Left cardiac atrium (tissue), 4 donors: ENCODE measurements at regions not wholly inside any gene's neighbourhood (a gene's known extent, or its start where the extent isn't known, plus 50 kb on each side); places are given as distances from the start of the nearest gene placed in this dataset.

ENCODE experiments used
- ATAC-seq, 2 donors: fragments of 200-7000 bp; cut with Tn5 transposase; one replicate each; pipeline ENCODE4 v1.9.1; 2020; ENCODE audit warnings: mild to moderate bottlenecking in 2 of 2, moderate library complexity in 2 of 2
- DNase-seq: peaks from one replicate; pipeline ENCODE4 v3.0.0-alpha.2; 2020
- intact Hi-C, 2 donors: fragments of 100-400 bp; cut with DNase I; formaldehyde crosslinking; loops; one replicate each; pipeline versions ENCODE4 v1.14.1 to v1.15.1; 2022 to 2023
- donor health status: DM: no; HTN: yes; CAD: no.
- donor health status: DM: no; HTN: yes; CAD: no; lungs with severe emphysema.
- donor health status: DM: yes; HTN: yes; CAD: no.
- donor health status: Dilated cardiomyopathy.

GRCh38 chr15:47258521-47258920 lies 458.8 kb upstream of the SEMA6D start:
- intact Hi-C loops: no loop called here
- DNase-seq (no peak), ATAC-seq (no peak)

DNA sequence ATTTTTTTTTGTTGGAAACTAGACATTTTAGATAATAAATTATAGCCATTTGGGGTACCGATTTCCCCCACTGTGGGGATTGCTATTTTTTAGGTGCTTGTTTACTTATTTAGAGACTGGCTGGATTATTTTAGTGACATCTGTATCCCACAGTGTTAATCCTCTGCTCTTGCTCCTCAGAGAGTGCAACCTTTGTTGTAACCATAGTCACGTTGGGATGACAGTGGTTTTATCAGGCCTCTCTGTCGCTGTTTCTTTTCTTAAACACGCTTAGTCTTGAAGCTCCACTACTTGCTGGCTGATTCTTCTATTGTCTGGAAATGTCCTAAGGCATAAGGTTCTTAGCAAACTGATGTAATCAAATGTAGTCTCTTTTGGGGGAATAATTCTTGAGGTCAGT lies 451.6 kb upstream of the SEMA6D start:
- no peak for DNase-seq
- no peak for ATAC-seq
- intact Hi-C loops: no loop called here

GRCh38 chr15:47266566-47266965 lies 450.7 kb upstream of the SEMA6D start:
- intact Hi-C loops: no loop called here
- ATAC-seq (no peak), DNase-seq (no peak)

- intact Hi-C loops: no loop called here
- DNase-seq: no peak
- ATAC-seq: no peak
Observed at GRCh38 chr15:47273864-47274263, 443.4 kb upstream of the SEMA6D start.

- intact Hi-C loops: no loop called here
- no peak for DNase-seq
- ATAC-seq: no peak
Observed at GRCh38 chr15:47283246-47283645, 434.1 kb upstream of the SEMA6D start.

DNA sequence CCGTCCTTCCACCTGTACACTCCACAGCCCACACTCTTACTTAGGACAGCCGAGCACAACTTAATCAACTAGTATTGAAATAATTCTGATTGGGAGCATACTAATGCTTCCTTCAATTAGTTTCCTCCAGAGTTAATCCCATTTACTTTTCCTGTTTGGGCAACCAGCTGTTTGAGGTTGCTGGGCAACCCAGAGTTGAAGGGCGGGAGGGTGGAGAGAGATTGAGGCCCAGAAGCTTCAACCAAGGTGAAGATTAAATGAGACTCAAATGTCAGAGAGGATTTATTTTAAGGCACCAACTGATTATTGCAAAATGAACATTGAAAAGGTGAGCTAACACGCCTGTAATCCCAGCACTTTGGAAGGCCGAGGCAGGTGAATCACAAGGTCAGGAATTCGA lies 428.5 kb upstream of the SEMA6D start:
- DNase-seq (no peak), ATAC-seq (no peak)
- intact Hi-C loops: no loop called here

GRCh38 chr15:47289656-47290055 lies 427.6 kb upstream of the SEMA6D start:
- ATAC-seq (no peak), DNase-seq (no peak)
- intact Hi-C loops: no loop called here

GRCh38 chr15:47291767-47292166 lies 425.5 kb upstream of the SEMA6D start:
- intact Hi-C loops: no loop called here
- DNase-seq: no peak
- ATAC-seq: no peak

- intact Hi-C loops: no loop called here
Observed at GRCh38 chr15:47292638-47293190, 424.6 kb upstream of the SEMA6D start.

DNA sequence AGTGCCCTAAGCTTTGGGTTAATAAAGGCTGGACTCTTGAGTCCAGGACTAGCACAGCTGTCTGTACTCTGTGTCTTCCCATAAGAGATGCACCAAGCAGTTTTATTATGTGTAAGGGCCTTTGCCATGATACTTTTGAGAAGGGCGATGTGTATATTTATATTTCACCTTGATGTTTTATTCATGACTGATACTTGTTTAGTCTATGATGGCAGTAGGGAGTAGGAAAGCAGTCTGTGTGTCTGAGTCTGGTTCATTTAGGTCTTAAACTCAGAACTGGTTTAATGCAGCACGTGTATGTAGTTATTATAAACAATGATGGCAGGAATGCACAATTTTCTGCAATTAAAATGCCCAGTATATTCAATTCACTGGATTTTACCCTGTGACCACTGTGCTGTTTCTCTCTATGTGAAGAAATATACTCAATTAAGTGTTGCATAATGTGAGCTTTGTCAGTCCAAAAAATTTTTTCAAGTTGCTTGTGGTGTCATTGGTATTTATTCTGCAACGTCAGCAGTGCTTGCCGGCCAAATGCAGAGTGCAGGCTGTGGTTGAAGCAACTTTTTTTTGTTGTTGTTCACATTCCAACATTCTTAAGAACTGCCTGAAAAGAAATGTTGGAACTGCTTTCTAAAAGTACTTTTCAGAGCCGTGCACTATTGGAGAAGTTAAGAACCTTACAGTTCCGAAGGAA lies 423.7 kb upstream of the SEMA6D start:
- ATAC-seq: peak; percentile 92 to 94
- intact Hi-C loops: no loop called here
- DNase-seq: peak; percentile 70

More at GRCh38 chr15:47292638-47293190, 424.6 kb upstream of the SEMA6D start:
- DNase-seq (no peak), ATAC-seq (peak in 1 of 2 donors; percentile 17)

DNA sequence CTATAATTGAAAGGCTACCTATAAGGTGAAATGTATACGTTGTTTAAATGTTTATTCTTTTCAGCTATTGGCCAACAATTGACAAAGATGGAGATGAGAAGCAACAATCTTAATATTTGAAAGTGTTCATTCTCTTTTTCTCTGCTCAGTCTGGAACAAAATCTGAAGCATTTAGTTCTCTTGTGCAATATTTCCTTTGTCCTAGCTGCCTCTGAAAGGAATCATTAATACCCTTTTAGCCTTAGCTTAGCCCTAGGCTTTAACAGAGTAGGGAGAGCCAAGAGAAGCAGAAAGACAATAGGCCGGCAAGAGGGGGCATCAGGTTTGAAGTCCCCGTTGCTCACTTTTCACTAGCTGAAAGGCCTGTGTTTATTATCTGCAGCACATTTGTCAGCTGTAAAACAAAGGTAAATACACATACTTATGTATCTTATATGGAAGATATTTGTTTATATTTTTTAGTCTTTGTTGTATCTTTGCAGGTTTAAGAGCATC lies 422.5 kb upstream of the SEMA6D start:
- DNase-seq: no peak
- intact Hi-C loops: no loop called here
- ATAC-seq: no peak

DNA sequence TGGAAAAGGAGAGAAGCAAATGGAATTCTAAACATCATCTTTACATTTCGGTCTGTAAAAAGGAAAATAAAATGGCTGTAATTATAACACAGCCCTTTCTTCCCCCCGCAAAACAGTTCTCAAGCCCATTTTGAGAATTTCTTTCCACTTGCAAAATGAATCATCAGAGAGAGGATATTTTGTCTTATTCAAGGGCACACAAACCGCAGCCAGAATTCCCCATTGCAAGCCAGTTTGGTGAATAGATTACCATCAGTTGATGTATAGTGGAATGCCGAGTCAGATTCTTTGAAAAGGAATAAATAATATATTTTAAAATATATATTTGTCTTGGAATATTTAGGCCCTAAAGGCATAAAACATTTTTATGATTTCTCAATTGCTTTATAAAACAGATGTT lies 420.4 kb upstream of the SEMA6D start:
- DNase-seq: no peak
- ATAC-seq: no peak
- intact Hi-C loops: no loop called here

- no peak for ATAC-seq
- no peak for DNase-seq
- intact Hi-C loops: no loop called here
Observed at GRCh38 chr15:47299846-47300434, 417.4 kb upstream of the SEMA6D start.

DNA sequence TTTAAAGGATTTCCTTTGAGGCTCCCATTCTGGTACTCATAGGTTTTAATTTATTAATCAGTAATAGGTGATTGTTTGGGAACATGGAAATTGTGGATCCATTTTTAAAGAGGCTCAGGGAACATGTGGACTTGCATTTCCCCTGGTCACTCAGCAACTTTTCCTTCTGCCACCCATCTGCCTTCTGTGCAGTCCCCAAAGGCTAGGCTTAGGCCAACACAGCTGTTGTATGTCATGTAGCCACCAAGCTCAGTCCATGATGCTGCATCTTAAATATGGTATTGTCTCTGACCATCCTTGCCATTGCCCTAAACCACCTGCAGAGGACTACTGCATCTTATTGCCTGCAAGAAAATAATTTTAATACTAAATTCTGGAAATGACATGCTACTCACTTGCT lies 416.7 kb upstream of the SEMA6D start:
- DNase-seq (no peak), ATAC-seq (no peak)
- intact Hi-C loops: no loop called here

- ATAC-seq: no peak
- DNase-seq: no peak
- intact Hi-C loops: no loop called here
Observed at GRCh38 chr15:47301481-47301880, 415.8 kb upstream of the SEMA6D start.

DNA sequence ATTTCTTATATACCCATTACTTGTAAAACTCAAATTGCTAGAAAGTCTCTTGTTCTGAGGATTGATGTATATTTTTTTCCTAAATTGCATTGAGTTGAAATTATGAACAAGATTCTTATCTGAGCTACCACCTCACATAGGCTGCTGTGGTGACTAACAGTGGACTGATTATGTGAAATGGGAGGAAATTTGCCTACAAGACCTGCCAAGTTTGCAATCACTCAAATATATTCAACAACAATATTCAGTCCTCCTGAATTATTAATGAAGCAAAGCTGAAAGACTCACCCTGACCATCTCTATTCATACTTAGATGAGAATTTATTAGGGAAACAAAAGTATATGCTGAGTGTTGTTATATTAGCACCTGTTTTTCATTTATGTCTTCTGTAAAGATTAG lies 412.6 kb upstream of the SEMA6D start:
- DNase-seq: no peak
- no peak for ATAC-seq
- intact Hi-C loops: no loop called here

DNA sequence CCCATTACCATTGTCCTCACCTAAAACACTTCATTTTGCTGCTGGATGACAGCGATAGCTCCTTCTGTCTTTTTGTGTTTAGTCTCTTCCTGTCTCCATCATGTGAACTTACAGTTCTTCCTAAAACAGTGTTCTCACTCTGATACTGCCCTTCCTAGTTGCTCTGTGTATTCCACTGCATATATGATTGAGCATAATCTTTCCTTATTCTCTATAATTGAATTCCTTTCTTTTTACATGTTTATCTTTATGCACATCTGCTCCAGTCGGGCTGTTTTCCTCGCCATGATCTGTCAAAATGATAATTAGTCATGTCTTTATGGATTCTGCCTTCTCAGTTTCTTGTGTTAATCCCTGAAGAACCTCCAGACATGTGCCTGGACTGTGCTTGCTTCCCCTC lies 405.1 kb upstream of the SEMA6D start:
- DNase-seq: no peak
- intact Hi-C loops: no loop called here
- ATAC-seq: no peak

DNA sequence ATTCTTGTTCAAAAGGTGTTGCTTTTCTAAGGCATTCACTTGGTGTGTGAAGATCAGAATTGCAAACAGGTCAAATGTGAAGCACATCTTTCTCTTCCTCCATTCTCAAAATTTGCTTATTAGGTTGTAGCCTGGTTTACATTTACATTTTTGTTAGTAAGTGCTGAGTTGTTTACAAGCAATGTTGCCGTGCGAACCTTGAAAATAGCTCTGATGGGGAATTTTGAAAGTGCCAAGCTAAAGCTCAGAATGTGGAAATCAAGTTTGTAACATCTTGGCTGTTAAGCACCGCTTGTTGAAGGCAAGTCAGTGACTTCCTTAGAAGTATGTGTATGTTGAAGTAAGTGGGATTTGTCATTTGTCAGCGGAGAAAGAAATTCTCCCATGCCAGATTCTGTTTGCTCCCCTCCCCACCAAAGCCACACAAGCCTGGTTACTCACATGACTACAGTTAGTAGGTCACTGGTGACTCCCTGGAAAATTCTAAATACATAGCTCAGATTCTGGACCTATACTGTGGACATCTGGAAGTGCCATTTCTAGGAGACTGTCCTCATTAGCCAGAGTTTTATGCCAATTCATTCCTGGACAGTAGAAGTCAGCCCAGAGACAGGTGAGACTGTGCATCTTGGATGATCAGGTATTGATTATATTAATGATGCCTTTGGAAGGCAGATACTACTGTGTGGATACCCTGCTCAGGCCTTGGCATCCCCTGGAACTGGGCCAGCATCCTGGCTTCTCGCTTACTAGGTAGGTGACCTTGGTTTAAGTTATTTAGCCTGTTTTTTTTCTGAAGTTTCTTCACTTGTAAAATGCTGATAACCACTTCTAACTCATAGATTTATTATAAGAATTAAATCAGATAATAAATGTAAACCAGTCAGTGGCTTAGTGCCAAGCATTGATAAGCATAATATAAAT lies 390.6 kb upstream of the SEMA6D start:
- intact Hi-C loops: no loop called here
- DNase-seq: no peak
- no peak for ATAC-seq

DNA sequence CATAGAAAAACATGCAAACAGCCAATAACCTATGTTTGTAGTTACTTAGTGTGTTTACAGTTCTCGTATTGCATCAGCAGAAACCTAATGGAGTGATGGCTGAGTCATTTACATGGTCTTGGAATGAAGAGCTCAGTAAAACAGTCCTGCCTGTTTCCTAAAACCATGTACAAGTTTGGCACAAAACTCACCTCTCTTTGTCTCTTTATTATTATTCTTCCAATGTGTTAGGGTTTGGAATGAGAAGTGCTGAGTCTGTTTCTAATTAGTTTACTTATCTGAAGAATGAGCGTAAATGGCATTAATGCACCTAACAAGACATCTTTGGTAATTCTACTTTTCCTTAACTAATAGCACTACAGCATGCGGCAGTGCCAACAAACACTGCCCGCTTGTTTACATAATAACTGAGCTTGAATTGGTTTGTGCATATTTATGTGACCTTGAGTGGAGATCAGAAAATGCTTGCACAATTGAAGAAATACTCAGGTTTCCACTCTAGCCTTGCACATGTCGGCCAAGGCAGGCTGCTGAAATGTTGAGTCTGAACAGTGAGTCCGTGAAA lies 385.4 kb upstream of the SEMA6D start:
- peak in 1 of 2 donors; percentile 77 for ATAC-seq
- intact Hi-C loops: no loop called here

GRCh38 chr15:47332481-47332880 lies 384.8 kb upstream of the SEMA6D start:
- ATAC-seq (no peak), DNase-seq (no peak)
- intact Hi-C loops: no loop called here

More for the DNA sequence above, 385.4 kb upstream of the SEMA6D start:
- DNase-seq: no peak
